Smooth muscle cell (in vitro differentiated cells): ENCODE measurements at regions not wholly inside any gene's neighbourhood (a gene's known extent, or its start where the extent isn't known, plus 50 kb on each side); places are given as distances from the start of the nearest gene placed in this dataset.

Experiments
- DNase-seq: peaks from one replicate; lab custom pipeline; 2025; ENCODE audit not compliant: unreplicated experiment; lab: John Stamatoyannopoulos, UW
- H2AFZ ChIP-seq: fragments of 200-600 bp; sonication (generic); 2 replicates; pipeline ENCODE4 v1.6.0; 2016; ENCODE audit warnings: antibody characterized with exemption, low read depth, mild to moderate bottlenecking
- H3F3A ChIP-seq: fragments of 200-600 bp; sonication (generic); 2 replicates; pipeline ENCODE4 v1.6.0; 2017; ENCODE audit warnings: antibody characterized with exemption, low read depth
- H3K27ac ChIP-seq: fragments of 200-600 bp; sonication (generic); 2 replicates; pipeline ENCODE4 v1.5.1; 2016; ENCODE audit warnings: low read depth, mild to moderate bottlenecking
- H3K27me3 ChIP-seq: fragments of 200-600 bp; sonication (generic); 2 replicates; pipeline ENCODE4 v1.6.1; 2016; ENCODE audit warnings: low read depth, mild to moderate bottlenecking
- H3K36me3 ChIP-seq: fragments of 200-600 bp; sonication (generic); 2 replicates; pipeline ENCODE4 v1.5.1; 2016; ENCODE audit warnings: low read depth
- H3K4me1 ChIP-seq: fragments of 200-600 bp; sonication (generic); 2 replicates; pipeline ENCODE4 v1.5.1; 2016; ENCODE audit warnings: low read depth
- H3K4me2 ChIP-seq: fragments of 200-600 bp; sonication (generic); 2 replicates; pipeline ENCODE4 v1.6.0; 2016; ENCODE audit warnings: mild to moderate bottlenecking
- H3K4me3 ChIP-seq: fragments of 200-600 bp; sonication (generic); 2 replicates; pipeline ENCODE4 v1.5.1; 2016; ENCODE audit warnings: mild to moderate bottlenecking
- H3K79me2 ChIP-seq: fragments of 200-600 bp; sonication (generic); 2 replicates; pipeline ENCODE4 v1.6.0; 2016; ENCODE audit warnings: low read depth, mild to moderate bottlenecking
- H3K9ac ChIP-seq: fragments of 200-600 bp; sonication (generic); 2 replicates; pipeline ENCODE4 v1.6.0; 2016; ENCODE audit warnings: low read depth
- H3K9me3 ChIP-seq: fragments of 200-600 bp; sonication (generic); replicated peaks from 2 replicates; pipeline ENCODE4 v1.5.1; 2016; ENCODE audit warnings: low read depth
- H4K20me1 ChIP-seq: fragments of 200-600 bp; sonication (generic); 2 replicates; pipeline ENCODE4 v1.6.0; 2016; ENCODE audit warnings: low read depth
- CTCF ChIP-seq: fragments of 200-600 bp; sonication (generic); IDR thresholded peaks from 2 replicates; pipeline ENCODE4 v1.5.1; 2017; ENCODE audit warnings: borderline replicate concordance, mild to moderate bottlenecking, antibody characterized with exemption; ENCODE audit not compliant: insufficient read depth, poor library complexity, severe bottlenecking
- WGBS: methylation state at CpG from one replicate; pipeline ENCODE4 v1.1.7; 2016; ENCODE audit warnings: low lambda C conversion rate; 5-methylcytosine and 5-hydroxymethylcytosine counted together

- 85% methylated on average over 4 of the region's 4 CpGs for WGBS
- no peaks in the 10 kb centered on the region for H3K27me3 ChIP-seq
- no peak for DNase-seq
- H4K20me1 ChIP-seq = no peaks in the 10 kb centered on the region
- no peak overlapping the region for H3K4me2 ChIP-seq
- no peaks in the 10 kb centered on the region for H3F3A ChIP-seq
- no peak overlapping the region for H2AFZ ChIP-seq
- no peak for TF ChIP-seq CTCF
- H3K4me3 ChIP-seq = no peak overlapping the region
- H3K9me3 ChIP-seq = no peaks in the 10 kb centered on the region
- H3K36me3 ChIP-seq = no peaks in the 10 kb centered on the region
- no peaks in the 10 kb centered on the region for H3K79me2 ChIP-seq
- H3K9ac ChIP-seq = no peak overlapping the region
- H3K27ac ChIP-seq = no peak overlapping the region
- no peaks in the 10 kb centered on the region for H3K4me1 ChIP-seq
These were observed 81.0 kb downstream of the MYEOV start for GRCh38 chr11:69374946-69375310.

DNA sequence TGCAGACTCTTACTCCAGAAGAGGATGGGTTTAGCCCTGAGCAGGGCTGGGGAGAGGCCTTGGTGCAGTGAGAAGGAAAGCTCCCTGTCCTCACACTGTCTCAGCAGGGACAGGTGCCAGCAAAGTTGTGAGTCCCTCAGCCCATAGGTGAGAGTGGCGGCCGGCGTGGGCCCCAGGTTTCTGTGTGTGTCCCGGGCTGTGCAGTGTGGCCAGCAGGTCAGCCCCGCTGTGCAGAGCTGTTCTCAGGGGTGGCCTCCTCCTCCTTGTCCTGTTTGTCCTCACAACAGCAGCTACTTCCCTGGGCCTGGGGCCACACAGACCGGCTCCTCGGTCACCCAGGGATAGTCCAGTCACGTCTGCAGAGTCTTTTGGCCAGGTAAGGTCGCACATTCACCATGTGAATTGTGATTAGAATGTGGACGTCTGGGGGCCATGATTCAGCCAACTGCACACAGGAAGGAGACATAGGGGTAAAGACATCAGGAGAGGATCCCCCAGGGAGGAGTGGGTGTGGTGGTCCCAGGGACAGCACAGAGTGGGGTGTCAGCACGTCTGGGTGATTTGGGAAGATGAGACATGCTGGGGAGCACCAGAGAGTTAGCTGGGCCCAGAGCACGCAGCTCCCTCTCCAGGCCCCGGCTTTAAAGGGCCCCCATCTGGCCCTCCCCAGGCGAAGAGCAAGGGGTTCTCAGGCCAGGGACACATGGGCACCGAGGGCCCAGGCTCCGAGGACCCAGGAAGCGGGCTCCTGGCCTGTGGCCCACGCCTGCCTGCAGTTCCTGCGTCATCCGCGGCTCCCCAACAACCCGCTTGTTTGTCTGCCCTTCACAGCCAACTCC, 81.6 kb downstream of the MYEOV start:
- Histone ChIP-seq H3K4me2 (no peak overlapping the region), H3K4me1 (no peaks in the 10 kb centered on the region), H3K9me3 (no peaks in the 10 kb centered on the region), H4K20me1 (no peaks in the 10 kb centered on the region), H3K36me3 (no peaks in the 10 kb centered on the region), H2AFZ (no peak overlapping the region), H3K27me3 (no peaks in the 10 kb centered on the region), H3K9ac (no peak overlapping the region), H3K4me3 (no peak overlapping the region), H3K79me2 (no peaks in the 10 kb centered on the region), H3K27ac (no peak overlapping the region), H3F3A (no peaks in the 10 kb centered on the region)
- no peak for DNase-seq
- no peak for TF ChIP-seq CTCF
- 95% methylated on average over 22 of the region's 22 CpGs for WGBS

DNA sequence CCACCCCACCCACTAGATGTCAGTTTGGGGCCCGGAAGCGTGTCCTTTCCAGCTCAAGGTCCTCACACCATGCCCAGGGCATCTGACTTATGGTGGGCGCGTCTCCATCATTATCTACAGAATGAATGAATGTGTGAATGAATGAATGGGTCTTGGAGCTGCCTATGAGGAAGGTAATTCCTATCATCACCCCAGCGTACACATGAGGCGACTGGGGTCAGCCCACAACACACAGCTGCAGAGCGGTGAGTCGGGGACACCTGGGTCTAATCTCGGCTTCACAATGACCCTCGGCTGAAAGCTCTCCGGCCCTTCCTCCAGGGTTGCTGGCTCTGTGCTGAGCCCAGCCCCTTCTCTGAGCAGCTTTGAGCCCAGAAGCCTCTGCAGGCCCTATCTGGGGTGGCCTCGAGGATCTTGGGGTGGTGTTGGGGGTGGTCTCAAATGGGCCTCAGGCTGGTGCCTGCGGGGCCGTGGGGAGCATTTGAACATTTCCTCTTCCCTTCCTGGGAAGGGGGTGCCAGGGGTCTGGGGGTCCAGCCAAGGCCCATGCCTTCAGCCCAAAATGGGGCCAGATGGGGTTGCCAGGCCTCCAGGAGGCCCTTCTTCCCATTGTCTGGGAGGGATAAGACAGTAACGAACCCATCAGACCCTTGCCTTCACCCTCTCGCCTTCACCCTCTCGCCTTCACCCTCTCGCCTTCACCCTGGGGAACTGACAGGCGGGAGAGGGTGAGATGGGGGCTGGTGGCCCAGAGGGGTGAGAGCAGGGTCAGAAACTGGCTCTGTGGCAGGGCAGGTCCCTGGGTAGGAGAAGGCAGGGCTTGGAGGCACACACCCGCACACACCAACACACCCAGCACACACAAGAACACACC, 82.4 kb downstream of the MYEOV start:
- WGBS = 95% methylated on average over 20 of the region's 20 CpGs

More for the DNA sequence above, 82.4 kb downstream of the MYEOV start:
- Histone ChIP-seq H3K27ac (no peak overlapping the region), H3K9ac (no peak overlapping the region), H2AFZ (no peak overlapping the region), H3K4me3 (no peak overlapping the region), H3K4me1 (no peaks in the 10 kb centered on the region), H4K20me1 (no peaks in the 10 kb centered on the region), H3K79me2 (no peaks in the 10 kb centered on the region), H3F3A (no peaks in the 10 kb centered on the region), H3K4me2 (no peak overlapping the region), H3K27me3 (no peaks in the 10 kb centered on the region), H3K9me3 (no peaks in the 10 kb centered on the region), H3K36me3 (no peaks in the 10 kb centered on the region)
- TF ChIP-seq CTCF = no peak
- no peak for DNase-seq
